GM19239 (cell line): ENCODE measurements at regions not wholly inside any gene's neighbourhood (a gene's known extent, or its start where the extent isn't known, plus 50 kb on each side); places are given as distances from the start of the nearest gene placed in this dataset.

Experiments
- DNase-seq: peaks from one replicate; pipeline ENCODE4 v3.0.0; 2011; ENCODE audit warnings: low spot score; ENCODE audit not compliant: insufficient read length
- FAIRE-seq: peaks from 2 replicates; lab custom pipeline; 2011; peaks lifted over from hg19 to GRCh38; lab: Jason Lieb, UNC

- no peak for DNase-seq
- no peak for FAIRE-seq
These were observed 659.7 kb downstream of the CENPC start for GRCh38 chr4:66885501-66886165.

DNA sequence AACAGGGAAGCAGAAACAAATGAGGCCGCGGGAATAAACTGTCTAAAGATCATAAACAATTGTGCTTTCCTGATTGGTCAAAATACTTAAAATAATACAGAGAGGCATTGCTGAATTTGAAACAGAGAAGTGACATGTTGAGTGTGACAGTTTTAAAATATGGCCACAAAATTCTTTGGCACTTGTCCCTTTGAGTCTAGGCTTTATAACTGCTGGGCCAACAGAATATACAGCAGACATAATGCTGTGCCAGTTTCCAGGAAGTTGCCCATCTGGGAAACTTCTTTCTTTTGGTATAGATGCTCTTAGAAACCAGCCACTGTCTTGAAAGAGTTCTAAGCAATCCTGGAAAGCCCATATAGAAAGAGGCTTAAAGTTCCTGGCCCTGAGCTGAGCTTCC lies 668.4 kb downstream of the CENPC start:
- FAIRE-seq (no peak), DNase-seq (no peak)

DNA sequence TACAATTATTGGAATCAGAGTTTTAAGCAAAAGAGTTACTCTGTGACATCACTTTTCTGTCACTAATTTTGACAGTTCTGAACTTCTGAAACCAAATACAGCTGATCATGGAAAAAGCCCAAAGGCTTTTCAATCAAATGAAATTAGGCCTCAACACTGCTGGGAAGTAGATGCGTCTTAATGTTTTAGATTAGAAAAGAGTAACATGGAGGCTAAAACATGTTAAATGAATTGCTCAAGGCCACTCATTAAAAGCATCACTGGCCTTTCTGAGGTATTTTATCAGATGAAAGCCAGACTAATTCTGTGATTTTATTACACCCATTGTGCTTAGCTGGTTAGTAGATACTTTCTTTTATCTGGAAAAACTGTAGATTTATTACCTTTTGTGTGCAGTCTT lies 672.6 kb downstream of the CENPC start:
- DNase-seq: no peak
- no peak for FAIRE-seq

DNA sequence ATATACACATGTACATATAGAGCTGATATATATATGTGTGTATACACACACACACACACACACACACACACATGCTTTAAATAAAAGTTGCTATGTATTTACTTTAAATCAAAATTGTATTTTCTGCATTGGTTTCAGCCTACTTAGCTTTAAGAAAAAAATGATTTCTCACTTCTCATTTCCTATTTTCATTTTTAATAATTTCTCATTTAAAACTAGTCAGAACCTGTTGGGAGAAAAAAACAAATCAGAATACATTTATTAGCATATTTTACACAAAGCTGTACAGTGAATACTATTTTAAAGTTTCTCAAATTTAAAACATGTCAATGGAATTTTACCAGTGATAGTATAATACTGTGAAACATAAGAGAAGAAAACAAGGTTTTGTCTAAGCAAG lies 681.8 kb downstream of the CENPC start:
- DNase-seq (no peak), FAIRE-seq (no peak)

DNA sequence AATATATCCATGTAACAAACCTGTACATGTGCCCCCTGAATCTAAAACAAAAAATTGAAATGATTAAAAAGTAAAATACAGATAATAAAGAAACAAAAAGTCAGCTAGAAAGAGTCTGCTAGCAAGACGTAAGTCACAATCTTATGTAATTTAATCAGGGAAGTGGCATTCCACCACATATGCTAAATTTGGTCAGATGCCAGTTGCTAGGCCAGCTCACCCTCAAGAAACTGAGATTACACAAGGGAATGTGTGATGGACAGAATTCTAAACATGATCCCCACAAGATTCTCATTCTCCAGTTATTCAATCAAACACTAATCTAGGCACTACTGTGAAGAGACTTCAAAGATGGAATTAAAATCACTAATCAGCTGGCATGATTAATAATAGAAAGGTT lies 689.3 kb downstream of the CENPC start:
- no peak for DNase-seq
- no peak for FAIRE-seq

DNA sequence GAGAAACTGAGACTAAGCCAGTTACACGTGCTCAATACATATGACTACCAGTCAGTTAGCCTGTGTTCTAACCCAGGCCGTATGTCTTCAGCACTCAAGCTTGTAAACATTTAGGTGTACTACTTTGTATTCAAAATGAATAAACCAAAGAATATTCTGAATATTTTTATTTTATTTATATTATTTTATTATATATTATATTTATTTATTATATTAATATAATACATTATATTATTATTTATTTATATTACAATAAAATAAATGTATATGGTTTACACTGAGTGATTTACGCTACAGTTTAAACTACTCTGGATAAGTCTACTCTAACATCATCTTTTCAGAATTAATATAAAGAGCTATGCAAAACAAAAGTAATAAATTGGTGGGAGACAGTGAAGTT lies 691.5 kb downstream of the CENPC start:
- FAIRE-seq (no peak), DNase-seq (no peak)

DNA sequence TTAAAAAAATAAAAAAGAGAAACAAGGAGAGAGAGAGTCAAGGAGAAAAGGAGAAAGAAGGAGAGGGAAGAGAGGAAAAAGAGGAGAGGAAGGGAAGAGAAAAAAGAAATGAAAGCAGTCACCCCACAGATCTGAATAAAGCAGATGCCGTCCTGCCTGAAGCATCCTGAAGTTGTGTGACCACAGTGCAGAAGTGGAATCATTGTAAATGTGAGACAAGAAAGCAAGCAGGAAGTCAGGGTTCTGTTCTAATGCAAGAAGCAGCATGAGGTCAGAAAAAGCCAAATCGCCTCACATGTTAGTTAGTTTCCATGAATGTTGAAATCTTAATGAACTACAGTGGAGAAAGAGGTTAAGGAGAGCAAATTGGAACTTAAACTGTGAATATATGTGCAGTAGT lies 692.5 kb downstream of the CENPC start:
- DNase-seq (no peak), FAIRE-seq (no peak)

GRCh38 chr4:66849596-66849995 lies 695.7 kb downstream of the CENPC start:
- no peak for DNase-seq
- no peak for FAIRE-seq

DNA sequence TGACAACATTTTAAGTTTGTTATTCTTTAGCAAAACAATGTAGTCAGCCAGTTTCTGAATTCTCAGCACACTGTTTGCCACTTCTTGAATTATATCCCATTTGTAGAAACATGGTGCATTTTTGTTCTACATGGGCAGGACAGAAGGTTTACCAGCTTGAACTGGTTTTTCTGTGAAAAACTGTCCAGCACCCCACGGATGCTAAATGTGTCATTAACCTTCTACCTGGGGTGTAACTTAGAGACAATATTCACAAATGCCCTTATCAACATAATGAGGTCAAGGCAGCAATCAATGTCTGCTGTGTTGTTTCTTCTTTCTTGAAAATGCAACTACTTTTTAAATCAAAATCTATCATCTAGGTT lies 702.6 kb downstream of the CENPC start:
- no peak for FAIRE-seq
- DNase-seq: no peak

DNA sequence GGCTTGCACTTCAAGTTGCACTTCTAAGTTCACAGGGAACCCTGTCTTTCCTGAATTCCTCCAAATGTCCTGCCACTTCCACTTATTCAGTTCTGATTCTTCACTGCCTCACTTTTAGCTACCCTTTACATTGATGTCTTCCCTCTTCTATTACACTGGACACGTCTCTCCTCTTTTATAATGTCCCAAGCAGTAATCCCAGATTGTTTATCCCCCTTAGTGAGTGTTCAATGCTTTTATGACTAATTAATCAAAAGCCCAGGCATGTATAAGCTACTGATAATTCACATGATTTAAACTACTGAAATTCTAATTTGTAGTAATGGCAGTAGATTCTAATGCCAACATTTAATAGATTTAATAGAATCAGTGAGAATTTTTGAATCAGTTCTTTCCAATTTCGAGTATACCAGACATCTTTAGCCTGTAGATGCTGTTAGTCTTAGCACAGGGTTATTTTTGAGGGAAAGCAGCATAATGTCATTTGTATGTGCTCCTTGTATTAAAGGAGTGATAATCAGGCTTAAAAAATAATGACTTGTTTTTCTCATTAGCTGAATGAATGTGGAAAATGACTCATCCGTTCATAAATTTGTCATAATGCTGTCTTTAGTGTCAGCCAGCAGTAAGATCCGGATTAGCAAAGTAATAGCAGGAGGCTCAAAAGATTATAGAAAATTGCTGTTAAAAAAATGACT lies 703.1 kb downstream of the CENPC start:
- no peak for DNase-seq
- no peak for FAIRE-seq

DNA sequence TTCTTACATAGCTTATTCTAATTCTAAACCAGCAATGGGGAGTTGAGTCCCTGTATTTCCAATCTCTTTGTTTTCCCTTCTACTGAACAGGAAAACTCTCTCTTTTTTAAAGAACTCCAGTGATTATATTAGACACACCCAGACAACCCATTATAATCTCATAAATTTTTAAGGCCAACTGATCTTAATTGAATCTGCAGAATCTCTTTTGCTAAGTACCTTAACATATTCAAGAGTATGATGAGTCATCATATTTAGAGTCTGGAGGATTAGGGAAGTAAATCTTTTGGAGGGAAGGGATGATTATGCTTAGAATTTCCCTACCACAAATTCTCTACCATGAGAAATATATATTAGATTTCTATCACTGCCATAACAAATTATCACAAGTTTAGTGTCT lies 705.1 kb downstream of the CENPC start:
- DNase-seq: no peak
- FAIRE-seq: no peak

GRCh38 chr4:66837279-66837922 lies 707.9 kb downstream of the CENPC start:
- DNase-seq (no peak), FAIRE-seq (no peak)

DNA sequence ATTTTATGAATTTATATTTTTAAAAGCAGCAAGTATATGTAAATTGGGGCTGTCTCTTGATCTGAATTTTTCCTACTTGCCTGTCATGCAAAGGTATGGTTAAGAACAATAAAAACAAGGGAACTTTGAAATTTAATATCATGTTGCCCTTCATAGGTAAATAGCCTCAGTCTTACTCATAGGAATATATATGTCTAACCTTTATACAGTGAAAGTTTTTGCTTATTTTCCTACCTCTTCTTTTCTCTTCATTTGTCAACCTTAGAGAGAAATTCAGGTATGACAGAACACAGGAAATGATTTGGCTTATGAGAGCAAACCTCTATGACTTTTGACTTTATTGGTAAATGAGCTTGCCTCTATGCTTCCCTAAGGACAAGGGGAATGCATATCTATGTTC lies 716.0 kb downstream of the CENPC start:
- no peak for DNase-seq
- FAIRE-seq: no peak

DNA sequence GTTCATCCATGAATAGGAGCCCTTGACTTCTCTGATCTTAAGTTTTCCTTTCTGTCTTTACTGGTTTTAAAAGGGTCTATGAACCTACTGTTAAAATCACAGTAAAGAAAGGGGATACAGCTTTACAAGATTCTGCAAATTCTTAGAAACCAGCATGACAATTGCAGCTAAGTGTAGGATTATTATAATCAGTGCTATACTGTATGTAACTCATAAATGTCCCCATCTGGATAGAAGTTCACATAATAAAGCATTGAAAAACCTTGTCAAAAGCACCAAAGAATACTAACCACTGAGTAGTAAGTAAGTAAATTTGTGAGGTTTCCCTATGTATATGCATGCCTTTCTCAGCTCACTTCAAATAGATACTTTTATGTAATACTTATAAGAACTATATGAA lies 724.6 kb downstream of the CENPC start:
- no peak for FAIRE-seq
- DNase-seq: no peak

DNA sequence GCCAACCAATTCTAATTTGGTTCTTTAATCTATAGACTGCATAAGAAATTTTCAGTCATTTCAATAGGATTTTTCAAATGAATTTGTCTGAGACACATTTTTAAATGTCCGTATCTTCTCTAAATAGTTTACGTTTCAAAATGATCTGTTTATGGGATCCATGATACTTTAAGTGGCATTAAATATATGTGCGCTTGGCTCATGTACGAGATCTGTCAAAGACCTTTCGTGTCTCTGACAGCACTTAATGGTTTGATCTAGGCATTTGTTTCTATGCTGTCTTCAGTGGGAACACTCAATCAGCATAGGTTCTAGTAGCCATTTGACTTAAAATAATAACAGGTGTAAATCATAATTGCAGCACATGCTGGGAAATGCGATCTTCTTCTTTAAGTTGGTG lies 731.0 kb downstream of the CENPC start:
- DNase-seq: no peak
- no peak for FAIRE-seq

DNA sequence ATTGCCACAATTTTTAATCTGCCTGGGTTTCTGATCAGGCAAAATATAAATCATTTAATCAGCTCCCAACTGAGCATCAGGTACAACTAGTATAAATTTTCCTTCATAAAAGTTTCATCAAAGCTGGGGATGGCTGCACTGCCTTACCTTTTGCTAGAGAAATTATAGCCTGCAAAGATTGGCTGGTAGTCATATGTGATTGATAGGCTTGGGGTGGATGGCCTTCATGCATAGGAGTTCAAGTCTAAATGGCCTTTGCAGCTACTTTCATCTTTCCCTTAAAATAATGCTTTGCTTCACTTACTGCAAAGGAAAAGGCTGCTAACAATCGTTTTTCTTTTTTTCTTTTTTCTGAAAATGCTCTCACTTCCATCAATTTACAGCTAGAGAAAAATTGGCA lies 739.7 kb downstream of the CENPC start:
- FAIRE-seq (no peak), DNase-seq (no peak)

DNA sequence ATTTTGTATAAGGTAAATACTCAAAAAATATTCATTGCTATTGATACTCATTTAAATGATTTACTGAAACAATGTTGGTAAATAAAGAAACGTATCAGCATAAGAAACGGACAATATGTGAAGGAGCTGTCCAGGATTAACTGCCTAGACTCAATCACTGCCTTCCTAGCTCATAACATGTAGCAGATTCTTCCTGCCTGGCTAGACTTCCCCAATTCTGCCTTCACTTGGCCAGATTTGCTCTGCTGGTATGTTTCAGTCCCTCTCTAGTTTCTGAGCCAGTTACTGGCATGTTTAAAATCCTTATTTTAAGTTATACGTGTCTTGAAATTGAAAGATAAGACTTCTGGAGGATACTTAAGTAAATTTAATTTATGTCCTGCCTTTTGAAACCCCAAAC lies 740.3 kb downstream of the CENPC start:
- DNase-seq (no peak), FAIRE-seq (no peak)

- no peak for FAIRE-seq
These were observed 747.7 kb downstream of the CENPC start for GRCh38 chr4:66797608-66798007.

DNA sequence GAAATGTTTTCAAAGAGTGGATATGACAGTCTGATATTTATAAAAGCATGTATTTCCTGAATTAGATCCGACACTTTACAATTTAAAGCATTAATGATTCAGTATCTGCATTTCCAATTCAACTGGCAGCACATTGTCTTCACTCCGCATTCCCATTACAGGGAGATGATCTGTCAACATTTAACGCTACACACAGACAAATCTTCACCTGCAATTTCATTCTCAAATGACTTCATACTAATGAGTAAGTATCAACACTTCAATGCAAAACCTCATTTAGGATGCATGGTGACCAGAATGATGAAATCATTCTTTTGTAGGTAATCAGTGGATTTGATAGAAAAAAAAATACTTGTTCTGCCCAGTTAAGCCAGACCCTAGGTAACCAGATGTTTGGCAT lies 749.6 kb downstream of the CENPC start:
- FAIRE-seq: no peak
- DNase-seq: no peak

More at GRCh38 chr4:66797608-66798007, 747.7 kb downstream of the CENPC start:
- DNase-seq: no peak

- no peak for FAIRE-seq
These were observed 750.8 kb downstream of the CENPC start for GRCh38 chr4:66794390-66795034.

GRCh38 chr4:66791686-66792085 lies 753.6 kb downstream of the CENPC start:
- no peak for FAIRE-seq
- DNase-seq: no peak

More at GRCh38 chr4:66794390-66795034, 750.8 kb downstream of the CENPC start:
- DNase-seq: no peak
